Keratinocyte (primary cell): ENCODE measurements at regions not wholly inside any gene's neighbourhood (a gene's known extent, or its start where the extent isn't known, plus 50 kb on each side); places are given as distances from the start of the nearest gene placed in this dataset.

Experiments
- EZH2 ChIP-seq: IDR thresholded peaks from one replicate; pipeline ENCODE4 v1.6.1; 2012; ENCODE audit warnings: inconsistent platforms, mild to moderate bottlenecking, low read length, moderate library complexity
- TF ChIP-seq, protein P1 (sequence below), 3 experiments: IDR thresholded peaks in 1 of 3; conservative IDR thresholded peaks in 1 of 3; optimal IDR thresholded peaks in 1 of 3; 2 replicates in 2 of 3; 3 replicates in 1 of 3; pipeline versions ENCODE3 to v1.5.1; 2011; ENCODE audit warnings: low read length in 3 of 3, mild to moderate bottlenecking in 3 of 3, moderate library complexity in 2 of 3, control low read depth in 1 of 3, inconsistent platforms in 1 of 3; ENCODE audit not compliant: insufficient read depth in 2 of 3; ENCODE audit errors: extremely low read depth in 1 of 3

DNA sequence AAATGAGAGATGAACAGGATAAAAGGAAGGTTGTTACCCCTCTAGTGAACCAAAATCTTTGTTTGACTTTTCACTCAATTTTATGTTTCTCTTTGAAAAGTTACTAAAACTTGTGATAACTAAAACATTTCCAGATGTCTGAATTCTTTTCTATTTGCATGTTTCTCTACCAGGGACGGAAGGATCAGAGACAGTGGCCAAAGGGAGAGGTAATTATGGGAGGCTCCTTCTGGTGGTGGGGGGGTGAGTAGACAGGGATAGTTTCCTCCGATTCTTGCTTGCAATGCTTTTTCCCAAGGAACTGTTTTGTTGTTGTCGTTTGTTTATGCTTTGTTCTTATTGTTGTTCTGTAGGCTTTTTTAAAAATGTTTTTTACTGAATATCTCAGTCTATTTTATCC is 374.8 kb downstream of the INHBA start:
- TF ChIP-seq, protein P1, sequence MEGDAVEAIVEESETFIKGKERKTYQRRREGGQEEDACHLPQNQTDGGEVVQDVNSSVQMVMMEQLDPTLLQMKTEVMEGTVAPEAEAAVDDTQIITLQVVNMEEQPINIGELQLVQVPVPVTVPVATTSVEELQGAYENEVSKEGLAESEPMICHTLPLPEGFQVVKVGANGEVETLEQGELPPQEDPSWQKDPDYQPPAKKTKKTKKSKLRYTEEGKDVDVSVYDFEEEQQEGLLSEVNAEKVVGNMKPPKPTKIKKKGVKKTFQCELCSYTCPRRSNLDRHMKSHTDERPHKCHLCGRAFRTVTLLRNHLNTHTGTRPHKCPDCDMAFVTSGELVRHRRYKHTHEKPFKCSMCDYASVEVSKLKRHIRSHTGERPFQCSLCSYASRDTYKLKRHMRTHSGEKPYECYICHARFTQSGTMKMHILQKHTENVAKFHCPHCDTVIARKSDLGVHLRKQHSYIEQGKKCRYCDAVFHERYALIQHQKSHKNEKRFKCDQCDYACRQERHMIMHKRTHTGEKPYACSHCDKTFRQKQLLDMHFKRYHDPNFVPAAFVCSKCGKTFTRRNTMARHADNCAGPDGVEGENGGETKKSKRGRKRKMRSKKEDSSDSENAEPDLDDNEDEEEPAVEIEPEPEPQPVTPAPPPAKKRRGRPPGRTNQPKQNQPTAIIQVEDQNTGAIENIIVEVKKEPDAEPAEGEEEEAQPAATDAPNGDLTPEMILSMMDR (optimal IDR thresholded peaks at IDR 0.05 in 1 of 3, IDR thresholded peaks at IDR 0.05 in 1 of 3, conservative IDR thresholded peaks at IDR 0.05 in 1 of 3; ENCODE audit: extremely low read depth in 1 of 3, insufficient read depth in 2 of 3, low read length in 3 of 3), result no peak
- no peak for TF ChIP-seq EZH2
